GM23338 (cell line): ENCODE measurements at regions not wholly inside any gene's neighbourhood (a gene's known extent, or its start where the extent isn't known, plus 50 kb on each side); places are given as distances from the start of the nearest gene placed in this dataset.

ENCODE experiments used
- ATAC-seq: fragments of 200-7000 bp; cut with Tn5 transposase; 3 replicates; pipeline ENCODE4 v1.9.1; 2020
- DNase-seq: peaks from one replicate; pipeline ENCODE4 v3.0.0-alpha.2; 2015; ENCODE audit warnings: low spot score
- H2AFZ ChIP-seq: fragments of 200-600 bp; sonication (generic); 2 replicates; pipeline ENCODE4 v1.8.0; 2016; ENCODE audit warnings: antibody characterized with exemption, mild to moderate bottlenecking, moderate library complexity
- H3F3A ChIP-seq: fragments of 200-600 bp; sonication (generic); replicated peaks from 2 replicates; pipeline ENCODE4 v1.8.0; 2017; ENCODE audit warnings: antibody characterized with exemption, mixed run types, low read depth
- H3K27ac ChIP-seq: fragments of 200-600 bp; sonication (generic); 2 replicates; pipeline ENCODE4 v1.6.1; 2016; ENCODE audit warnings: low read depth
- H3K27me3 ChIP-seq: fragments of 200-600 bp; sonication (generic); 2 replicates; pipeline ENCODE4 v1.8.0; 2016; ENCODE audit warnings: mild to moderate bottlenecking, mixed run types, moderate library complexity; ENCODE audit not compliant: insufficient read depth
- H3K36me3 ChIP-seq: fragments of 200-600 bp; sonication (generic); 2 replicates; pipeline ENCODE4 v1.8.0; 2016; ENCODE audit warnings: mild to moderate bottlenecking; ENCODE audit not compliant: insufficient read depth
- H3K4me1 ChIP-seq: fragments of 200-600 bp; sonication (generic); 2 replicates; pipeline ENCODE4 v1.8.0; 2016; ENCODE audit warnings: mild to moderate bottlenecking, moderate library complexity; ENCODE audit not compliant: insufficient read depth
- H3K4me2 ChIP-seq: fragments of 200-600 bp; sonication (generic); 2 replicates; pipeline ENCODE4 v1.7.1; 2017; ENCODE audit warnings: mixed run types
- H3K4me3 ChIP-seq: fragments of 200-600 bp; sonication (generic); 2 replicates; pipeline ENCODE4 v1.6.1; 2016; ENCODE audit warnings: mixed run types
- H3K79me2 ChIP-seq: fragments of 200-600 bp; sonication (generic); replicated peaks from 2 replicates; pipeline ENCODE4 v1.8.0; 2017; ENCODE audit warnings: mild to moderate bottlenecking; ENCODE audit not compliant: insufficient read depth
- H3K9me2 ChIP-seq: fragments of 200-600 bp; sonication (generic); 2 replicates; pipeline ENCODE4 v1.8.0; 2017; ENCODE audit not compliant: insufficient read depth
- H4K20me1 ChIP-seq: fragments of 200-600 bp; sonication (generic); replicated peaks from 2 replicates; pipeline ENCODE4 v1.8.0; 2017; ENCODE audit warnings: mild to moderate bottlenecking; ENCODE audit not compliant: insufficient read depth
- H3K27ac Mint-ChIP-seq: 2 replicates; pipeline ENCODE4 v1.8.0; 2020; ENCODE audit warnings: inconsistent platforms, mild to moderate bottlenecking, moderate library complexity, mixed read lengths
- H3K27me3 Mint-ChIP-seq: 3 replicates; pipeline ENCODE4 v1.8.0; 2022; ENCODE audit warnings: low read depth, mild to moderate bottlenecking, moderate library complexity, mixed read lengths, inconsistent platforms; ENCODE audit not compliant: insufficient read depth, poor library complexity
- H3K36me3 Mint-ChIP-seq: 3 replicates; pipeline ENCODE4 v1.8.0; 2021; ENCODE audit warnings: low read depth, mild to moderate bottlenecking, inconsistent platforms, moderate library complexity, mixed read lengths
- H3K4me1 Mint-ChIP-seq: 3 replicates; pipeline ENCODE4 v1.8.0; 2020; ENCODE audit warnings: mild to moderate bottlenecking, inconsistent platforms, mixed read lengths
- H3K4me3 Mint-ChIP-seq: 3 replicates; pipeline ENCODE4 v1.8.0; 2021; ENCODE audit warnings: moderate library complexity, mild to moderate bottlenecking, inconsistent platforms, mixed read lengths
- H3K9me3 Mint-ChIP-seq: 3 replicates; pipeline ENCODE4 v1.8.0; 2020; ENCODE audit warnings: moderate library complexity, mild to moderate bottlenecking, inconsistent platforms, mixed read lengths
- CREB1 ChIP-seq: fragments of 250-450 bp; sonication (Bioruptor Pico); IDR thresholded peaks from 2 replicates; pipeline ENCODE4 v1.5.0; 2020; ENCODE audit warnings: low read depth, mild to moderate bottlenecking, moderate library complexity
- EZH2 ChIP-seq: fragments of 200-600 bp; sonication (generic); IDR thresholded peaks from one replicate; pipeline ENCODE4 v1.8.0; 2017; ENCODE audit warnings: antibody characterized with exemption, mild to moderate bottlenecking, low read depth; ENCODE audit not compliant: unreplicated experiment
- EZH2phosphoT487 ChIP-seq: fragments of 200-600 bp; sonication (generic); IDR thresholded peaks from one replicate; pipeline ENCODE4 v1.8.1; 2018; ENCODE audit warnings: antibody characterized with exemption; ENCODE audit not compliant: unreplicated experiment
- JUNB ChIP-seq: IDR thresholded peaks from one replicate; pipeline ENCODE4 v1.6.1; 2016; ENCODE audit warnings: antibody characterized with exemption; ENCODE audit not compliant: unreplicated experiment
- NANOG ChIP-seq: IDR thresholded peaks from 2 replicates; pipeline ENCODE4 v1.6.1; 2016; ENCODE audit warnings: antibody characterized with exemption, borderline replicate concordance
- POLR2AphosphoS5 ChIP-seq: IDR thresholded peaks from 2 replicates; pipeline ENCODE4 v1.6.1; 2016; ENCODE audit warnings: antibody characterized with exemption, low read depth
- STAT1 ChIP-seq: IDR thresholded peaks from one replicate; pipeline ENCODE4 v1.6.1; 2016; ENCODE audit warnings: antibody characterized with exemption; ENCODE audit not compliant: unreplicated experiment
- ZNF114 ChIP-seq: fragments of 250-450 bp; sonication (Bioruptor Pico); IDR thresholded peaks from 2 replicates; pipeline ENCODE4 v1.5.0; 2020; ENCODE audit warnings: mild to moderate bottlenecking, moderate library complexity
- ZNF331 ChIP-seq: fragments of 250-450 bp; sonication (Bioruptor Pico); IDR thresholded peaks from 2 replicates; pipeline ENCODE4 v1.5.0; 2020; ENCODE audit warnings: low read depth, mild to moderate bottlenecking, moderate library complexity
- TF ChIP-seq, protein P1 (sequence below): IDR thresholded peaks from one replicate; pipeline ENCODE4 v1.6.1; 2018; ENCODE audit warnings: antibody characterized with exemption; ENCODE audit not compliant: unreplicated experiment
- TF ChIP-seq, protein P2 (sequence below): IDR thresholded peaks from 2 replicates; pipeline ENCODE4 v1.6.1; 2016; ENCODE audit warnings: antibody characterized with exemption
- TF ChIP-seq, protein P3 (sequence below), 2 experiments: fragments of 200-600 bp in 1 of 2; sonication (generic) in 1 of 2; conservative IDR thresholded peaks; 2 replicates each; pipeline versions ENCODE4 v1.5.1 to v1.6.1; 2016 to 2017; ENCODE audit warnings: antibody characterized with exemption in 2 of 2, low read depth in 2 of 2, mild to moderate bottlenecking in 2 of 2, moderate library complexity in 1 of 2

DNA sequence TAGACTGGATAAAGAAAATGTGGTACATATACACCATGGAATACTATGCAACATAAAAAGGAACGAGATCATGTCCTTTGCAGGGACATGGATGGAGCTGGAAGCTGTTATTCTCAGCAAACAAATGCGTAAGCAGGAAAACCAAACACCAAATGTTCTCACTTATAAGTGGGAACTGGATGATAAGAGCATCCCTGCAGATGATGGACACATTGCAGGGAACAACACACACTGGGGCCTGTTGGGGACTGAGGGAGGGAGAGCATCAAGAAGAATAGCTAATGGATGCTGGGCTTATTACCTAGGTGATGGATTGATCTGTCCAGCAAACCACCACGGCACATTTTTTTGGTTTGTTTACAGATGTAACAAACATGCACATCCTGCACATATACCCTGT is 470.5 kb upstream of the CITED2 start (continued):
- TF ChIP-seq, protein P1, sequence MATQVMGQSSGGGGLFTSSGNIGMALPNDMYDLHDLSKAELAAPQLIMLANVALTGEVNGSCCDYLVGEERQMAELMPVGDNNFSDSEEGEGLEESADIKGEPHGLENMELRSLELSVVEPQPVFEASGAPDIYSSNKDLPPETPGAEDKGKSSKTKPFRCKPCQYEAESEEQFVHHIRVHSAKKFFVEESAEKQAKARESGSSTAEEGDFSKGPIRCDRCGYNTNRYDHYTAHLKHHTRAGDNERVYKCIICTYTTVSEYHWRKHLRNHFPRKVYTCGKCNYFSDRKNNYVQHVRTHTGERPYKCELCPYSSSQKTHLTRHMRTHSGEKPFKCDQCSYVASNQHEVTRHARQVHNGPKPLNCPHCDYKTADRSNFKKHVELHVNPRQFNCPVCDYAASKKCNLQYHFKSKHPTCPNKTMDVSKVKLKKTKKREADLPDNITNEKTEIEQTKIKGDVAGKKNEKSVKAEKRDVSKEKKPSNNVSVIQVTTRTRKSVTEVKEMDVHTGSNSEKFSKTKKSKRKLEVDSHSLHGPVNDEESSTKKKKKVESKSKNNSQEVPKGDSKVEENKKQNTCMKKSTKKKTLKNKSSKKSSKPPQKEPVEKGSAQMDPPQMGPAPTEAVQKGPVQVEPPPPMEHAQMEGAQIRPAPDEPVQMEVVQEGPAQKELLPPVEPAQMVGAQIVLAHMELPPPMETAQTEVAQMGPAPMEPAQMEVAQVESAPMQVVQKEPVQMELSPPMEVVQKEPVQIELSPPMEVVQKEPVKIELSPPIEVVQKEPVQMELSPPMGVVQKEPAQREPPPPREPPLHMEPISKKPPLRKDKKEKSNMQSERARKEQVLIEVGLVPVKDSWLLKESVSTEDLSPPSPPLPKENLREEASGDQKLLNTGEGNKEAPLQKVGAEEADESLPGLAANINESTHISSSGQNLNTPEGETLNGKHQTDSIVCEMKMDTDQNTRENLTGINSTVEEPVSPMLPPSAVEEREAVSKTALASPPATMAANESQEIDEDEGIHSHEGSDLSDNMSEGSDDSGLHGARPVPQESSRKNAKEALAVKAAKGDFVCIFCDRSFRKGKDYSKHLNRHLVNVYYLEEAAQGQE: no peak
- TF ChIP-seq NANOG: no peak
- no peak for TF ChIP-seq CREB1 (CRISPR knock-in tag)
- no peak for TF ChIP-seq EZH2
- TF ChIP-seq POLR2AphosphoS5: no peak
- TF ChIP-seq ZNF114 (CRISPR knock-in tag): no peak
- TF ChIP-seq ZNF331: no peak

DNA sequence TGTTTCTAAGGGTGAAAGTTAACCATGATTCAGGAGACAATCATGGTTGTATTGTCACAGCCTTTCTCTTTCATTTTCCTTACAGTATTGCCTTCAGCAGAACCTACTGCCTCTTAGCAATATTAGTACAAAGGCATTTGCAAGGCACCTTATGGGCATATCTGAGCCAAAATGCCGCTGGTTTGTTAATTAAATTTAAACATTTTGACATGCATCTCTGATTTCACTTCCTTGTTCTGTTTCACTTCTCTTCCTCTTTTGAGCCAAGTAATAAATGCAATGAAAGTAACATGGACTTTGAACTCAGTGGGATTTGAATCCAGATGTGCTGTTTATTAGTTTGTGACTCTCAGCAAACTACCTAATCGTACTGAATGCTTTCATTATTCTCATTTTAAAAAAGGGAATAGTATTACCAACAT is 467.4 kb upstream of the CITED2 start:
- Histone ChIP-seq H4K20me1 (no peaks in the 10 kb centered on the region), H2AFZ (no peak overlapping the region), H3K9me2 (peaks cover 11% of the 10 kb centered on the region), H3K27ac (no peak overlapping the region), H3K4me1 (0 out of 2 replicates have a peak, but pooled peaks cover 3% of the 10 kb centered on the region), H3K27me3 (no peaks in the 10 kb centered on the region), H3K4me3 (no peak overlapping the region), H3K79me2 (no peaks in the 10 kb centered on the region), H3F3A (no peaks in the 10 kb centered on the region), H3K36me3 (no peaks in the 10 kb centered on the region), H3K4me2 (no peak overlapping the region)
- Mint-ChIP-seq H3K4me1 (no peaks in the 10 kb centered on the region; the same call in 2 of the 3 replicates), H3K36me3 (no peaks in the 10 kb centered on the region), H3K27me3 (no peaks in the 10 kb centered on the region), H3K27ac (no peak overlapping the region), H3K9me3 (no peaks in the 10 kb centered on the region), H3K4me3 (no peak overlapping the region)
- no peak for ATAC-seq
- no peak for DNase-seq
- TF ChIP-seq, protein P2, sequence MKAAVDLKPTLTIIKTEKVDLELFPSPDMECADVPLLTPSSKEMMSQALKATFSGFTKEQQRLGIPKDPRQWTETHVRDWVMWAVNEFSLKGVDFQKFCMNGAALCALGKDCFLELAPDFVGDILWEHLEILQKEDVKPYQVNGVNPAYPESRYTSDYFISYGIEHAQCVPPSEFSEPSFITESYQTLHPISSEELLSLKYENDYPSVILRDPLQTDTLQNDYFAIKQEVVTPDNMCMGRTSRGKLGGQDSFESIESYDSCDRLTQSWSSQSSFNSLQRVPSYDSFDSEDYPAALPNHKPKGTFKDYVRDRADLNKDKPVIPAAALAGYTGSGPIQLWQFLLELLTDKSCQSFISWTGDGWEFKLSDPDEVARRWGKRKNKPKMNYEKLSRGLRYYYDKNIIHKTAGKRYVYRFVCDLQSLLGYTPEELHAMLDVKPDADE: no peak
- TF ChIP-seq STAT1: no peak
- TF ChIP-seq ZNF114 (CRISPR knock-in tag): no peak
- no peak for TF ChIP-seq EZH2
- TF ChIP-seq, protein P1: no peak
- no peak for TF ChIP-seq POLR2AphosphoS5
- TF ChIP-seq EZH2phosphoT487: no peak
- TF ChIP-seq JUNB: no peak
- TF ChIP-seq, protein P3, sequence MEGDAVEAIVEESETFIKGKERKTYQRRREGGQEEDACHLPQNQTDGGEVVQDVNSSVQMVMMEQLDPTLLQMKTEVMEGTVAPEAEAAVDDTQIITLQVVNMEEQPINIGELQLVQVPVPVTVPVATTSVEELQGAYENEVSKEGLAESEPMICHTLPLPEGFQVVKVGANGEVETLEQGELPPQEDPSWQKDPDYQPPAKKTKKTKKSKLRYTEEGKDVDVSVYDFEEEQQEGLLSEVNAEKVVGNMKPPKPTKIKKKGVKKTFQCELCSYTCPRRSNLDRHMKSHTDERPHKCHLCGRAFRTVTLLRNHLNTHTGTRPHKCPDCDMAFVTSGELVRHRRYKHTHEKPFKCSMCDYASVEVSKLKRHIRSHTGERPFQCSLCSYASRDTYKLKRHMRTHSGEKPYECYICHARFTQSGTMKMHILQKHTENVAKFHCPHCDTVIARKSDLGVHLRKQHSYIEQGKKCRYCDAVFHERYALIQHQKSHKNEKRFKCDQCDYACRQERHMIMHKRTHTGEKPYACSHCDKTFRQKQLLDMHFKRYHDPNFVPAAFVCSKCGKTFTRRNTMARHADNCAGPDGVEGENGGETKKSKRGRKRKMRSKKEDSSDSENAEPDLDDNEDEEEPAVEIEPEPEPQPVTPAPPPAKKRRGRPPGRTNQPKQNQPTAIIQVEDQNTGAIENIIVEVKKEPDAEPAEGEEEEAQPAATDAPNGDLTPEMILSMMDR (conservative IDR thresholded peaks at IDR 0.05; ENCODE audit: low read depth in 2 of 2): no peak
- TF ChIP-seq CREB1 (CRISPR knock-in tag): no peak
